Neural cell (in vitro differentiated cells): ENCODE measurements at regions not wholly inside any gene's neighbourhood (a gene's known extent, or its start where the extent isn't known, plus 50 kb on each side); places are given as distances from the start of the nearest gene placed in this dataset.

Experiments
- H2AFZ ChIP-seq: fragments of 200-600, 300-800 bp; sonication (generic), shearing (Covaris generic); 2 replicates; pipeline ENCODE4 v1.6.0; 2014; ENCODE audit warnings: low read depth, mild to moderate bottlenecking, antibody characterized with exemption, low read length, moderate library complexity
- H3F3A ChIP-seq: fragments of 200-600 bp; shearing (Covaris generic); 2 replicates; pipeline ENCODE4 v1.6.1; 2016; ENCODE audit warnings: mild to moderate bottlenecking, moderate library complexity, mixed read lengths, antibody characterized with exemption, low read length; ENCODE audit not compliant: insufficient read depth, poor library complexity, severe bottlenecking
- H3K27ac ChIP-seq: fragments of 200-600, 300-800 bp; sonication (generic), shearing (Covaris generic); 2 replicates; pipeline ENCODE4 v1.5.1; 2014; ENCODE audit warnings: mild to moderate bottlenecking, low read length, moderate library complexity
- H3K27me3 ChIP-seq: fragments of 300-800, 200-600 bp; sonication (generic), shearing (Covaris generic); 2 replicates; pipeline ENCODE4 v1.6.0; 2014; ENCODE audit warnings: mild to moderate bottlenecking, low read depth, low read length, moderate library complexity; ENCODE audit not compliant: insufficient read depth
- H3K36me3 ChIP-seq: fragments of 300-800, 200-600 bp; sonication (generic), shearing (Covaris generic); 2 replicates; pipeline ENCODE4 v1.5.1; 2014; ENCODE audit warnings: mild to moderate bottlenecking, antibody characterized with exemption, low read length, moderate library complexity; ENCODE audit not compliant: insufficient read depth
- H3K4me2 ChIP-seq: fragments of 300-800, 200-600 bp; sonication (generic), shearing (Covaris generic); 2 replicates; pipeline ENCODE4 v1.6.0; 2014; ENCODE audit warnings: mild to moderate bottlenecking, low read length
- H3K4me3 ChIP-seq: fragments of 300-800, 200-600 bp; sonication (generic), shearing (Covaris generic); 2 replicates; pipeline ENCODE4 v1.5.1; 2014; ENCODE audit warnings: mild to moderate bottlenecking, low read length, moderate library complexity
- H3K79me2 ChIP-seq: fragments of 200-600 bp; shearing (Covaris generic); replicated peaks from 2 replicates; pipeline ENCODE4 v1.6.0; 2014; ENCODE audit warnings: mild to moderate bottlenecking, low read length, moderate library complexity; ENCODE audit not compliant: insufficient read depth
- H3K9ac ChIP-seq: fragments of 300-800, 200-600 bp; sonication (generic), shearing (Covaris generic); 2 replicates; pipeline ENCODE4 v1.6.1; 2016; ENCODE audit warnings: mild to moderate bottlenecking, low read length, mixed read lengths
- H3K9me2 ChIP-seq: fragments of 200-600 bp; shearing (Covaris generic); 2 replicates; pipeline ENCODE4 v1.6.1; 2016; ENCODE audit warnings: mild to moderate bottlenecking, low read length, mixed read lengths; ENCODE audit not compliant: insufficient read depth
- H3K9me3 ChIP-seq: fragments of 200-600, 300-800 bp; sonication (generic), shearing (Covaris generic); 2 replicates; pipeline ENCODE4 v1.6.1; 2016; ENCODE audit warnings: mild to moderate bottlenecking, mixed run types, low read length, moderate library complexity, mixed read lengths
- H4K20me1 ChIP-seq: fragments of 200-600 bp; shearing (Covaris generic); 2 replicates; pipeline ENCODE4 v1.6.1; 2016; ENCODE audit warnings: mild to moderate bottlenecking, mixed run types; ENCODE audit not compliant: insufficient read depth
- EP300 ChIP-seq: fragments of 450-650 bp; conservative IDR thresholded peaks from 2 replicates; pipeline ENCODE4 v1.6.1; 2014; ENCODE audit warnings: antibody characterized with exemption, mild to moderate bottlenecking, moderate library complexity; ENCODE audit not compliant: poor library complexity, severe bottlenecking
- EZH2 ChIP-seq: fragments of 200-600, 300-800 bp; shearing (Covaris generic), sonication (generic); IDR thresholded peaks from 2 replicates; pipeline ENCODE4 v1.6.1; 2014; ENCODE audit warnings: antibody characterized with exemption, low read length, borderline replicate concordance, mild to moderate bottlenecking; ENCODE audit not compliant: insufficient read depth, poor library complexity, severe bottlenecking
- MXI1 ChIP-seq: fragments of 450-650 bp; conservative IDR thresholded peaks from 2 replicates; pipeline ENCODE4 v1.6.1; 2014; ENCODE audit warnings: antibody characterized with exemption, mild to moderate bottlenecking; ENCODE audit not compliant: poor library complexity, severe bottlenecking
- POLR2AphosphoS5 ChIP-seq: IDR thresholded peaks from 2 replicates; pipeline ENCODE4 v1.6.1; 2012
- RAD21 ChIP-seq: fragments of 450-650 bp; conservative IDR thresholded peaks from 2 replicates; pipeline ENCODE4 v1.6.1; 2014; ENCODE audit warnings: antibody characterized with exemption, mild to moderate bottlenecking, moderate library complexity
- SMC3 ChIP-seq: fragments of 450-650 bp; conservative IDR thresholded peaks from 2 replicates; pipeline ENCODE4 v1.6.1; 2014; ENCODE audit warnings: antibody characterized with exemption, mild to moderate bottlenecking, moderate library complexity; ENCODE audit not compliant: poor library complexity
- TAF1 ChIP-seq: IDR thresholded peaks from 2 replicates; pipeline ENCODE4 v1.6.1; 2012; ENCODE audit warnings: low read depth
- TF ChIP-seq, protein P1 (sequence below): fragments of 450-650 bp; IDR thresholded peaks from 2 replicates; pipeline ENCODE4 v1.5.1; 2014; ENCODE audit warnings: antibody characterized with exemption, mild to moderate bottlenecking, moderate library complexity; ENCODE audit not compliant: poor library complexity, severe bottlenecking
- TF ChIP-seq, protein P2 (sequence below): IDR thresholded peaks from 2 replicates; pipeline ENCODE4 v1.6.1; 2012; ENCODE audit warnings: borderline replicate concordance

DNA sequence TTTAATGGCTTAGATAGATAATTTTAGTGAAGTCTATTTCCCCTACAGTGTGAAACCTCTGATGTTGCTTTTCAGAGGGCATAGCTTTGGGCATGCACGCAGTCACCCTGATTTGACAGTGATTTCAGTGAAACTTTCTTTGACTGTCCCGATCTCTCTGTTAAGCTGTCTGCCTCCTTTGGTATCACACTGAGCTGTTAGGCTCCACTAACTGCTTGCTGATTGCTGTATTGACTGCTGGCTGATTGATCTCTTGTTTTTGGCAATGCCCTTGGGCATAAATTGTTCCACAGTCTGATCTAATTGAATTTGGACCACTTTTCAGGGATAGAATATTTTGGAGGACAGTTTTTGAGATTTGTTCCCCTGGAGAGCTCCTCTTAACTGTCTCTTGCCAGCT is 68.5 kb upstream of the CCDC54 start:
- Histone ChIP-seq H3K9me2 (no peaks in the 10 kb centered on the region), H3K9ac (no peak overlapping the region), H4K20me1 (no peaks in the 10 kb centered on the region), H3K79me2 (no peaks in the 10 kb centered on the region), H3K9me3 (no peaks in the 10 kb centered on the region), H3F3A (no peaks in the 10 kb centered on the region), H3K27me3 (no peaks in the 10 kb centered on the region), H3K36me3 (no peaks in the 10 kb centered on the region), H3K4me2 (no peak overlapping the region), H3K4me3 (no peak overlapping the region), H3K27ac (no peak overlapping the region), H2AFZ (no peak overlapping the region)
- TF ChIP-seq EP300 (no peak), MXI1 (no peak)
- TF ChIP-seq, protein P1, sequence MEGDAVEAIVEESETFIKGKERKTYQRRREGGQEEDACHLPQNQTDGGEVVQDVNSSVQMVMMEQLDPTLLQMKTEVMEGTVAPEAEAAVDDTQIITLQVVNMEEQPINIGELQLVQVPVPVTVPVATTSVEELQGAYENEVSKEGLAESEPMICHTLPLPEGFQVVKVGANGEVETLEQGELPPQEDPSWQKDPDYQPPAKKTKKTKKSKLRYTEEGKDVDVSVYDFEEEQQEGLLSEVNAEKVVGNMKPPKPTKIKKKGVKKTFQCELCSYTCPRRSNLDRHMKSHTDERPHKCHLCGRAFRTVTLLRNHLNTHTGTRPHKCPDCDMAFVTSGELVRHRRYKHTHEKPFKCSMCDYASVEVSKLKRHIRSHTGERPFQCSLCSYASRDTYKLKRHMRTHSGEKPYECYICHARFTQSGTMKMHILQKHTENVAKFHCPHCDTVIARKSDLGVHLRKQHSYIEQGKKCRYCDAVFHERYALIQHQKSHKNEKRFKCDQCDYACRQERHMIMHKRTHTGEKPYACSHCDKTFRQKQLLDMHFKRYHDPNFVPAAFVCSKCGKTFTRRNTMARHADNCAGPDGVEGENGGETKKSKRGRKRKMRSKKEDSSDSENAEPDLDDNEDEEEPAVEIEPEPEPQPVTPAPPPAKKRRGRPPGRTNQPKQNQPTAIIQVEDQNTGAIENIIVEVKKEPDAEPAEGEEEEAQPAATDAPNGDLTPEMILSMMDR, result no peak

DNA sequence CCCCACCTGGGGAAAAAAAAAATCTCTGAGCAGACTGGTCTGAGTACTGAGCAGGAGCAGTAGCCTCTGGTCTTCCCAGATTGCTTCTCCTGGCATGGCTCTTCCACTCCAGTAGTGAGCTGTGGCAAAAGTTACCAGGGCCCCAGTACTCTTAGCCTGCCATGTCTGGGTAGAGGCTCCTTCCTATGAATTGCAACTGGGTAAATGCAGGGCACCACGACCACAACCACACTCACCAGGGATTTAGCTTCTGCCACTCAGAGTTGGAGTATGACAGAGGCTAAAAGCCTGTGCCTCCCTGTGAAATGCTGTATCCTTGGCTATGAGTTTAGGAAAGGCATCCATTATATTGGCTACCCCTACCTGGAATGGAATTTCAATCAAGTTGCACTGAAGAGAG is 67.9 kb upstream of the CCDC54 start:
- Histone ChIP-seq H3K27ac (no peak overlapping the region), H4K20me1 (no peaks in the 10 kb centered on the region), H3K27me3 (no peaks in the 10 kb centered on the region), H3K4me2 (no peak overlapping the region), H2AFZ (no peak overlapping the region), H3K79me2 (no peaks in the 10 kb centered on the region), H3K36me3 (no peaks in the 10 kb centered on the region), H3K4me3 (no peak overlapping the region), H3K9me3 (no peaks in the 10 kb centered on the region), H3F3A (no peaks in the 10 kb centered on the region), H3K9ac (no peak overlapping the region), H3K9me2 (no peaks in the 10 kb centered on the region)
- no peak for TF ChIP-seq SMC3
- no peak for TF ChIP-seq EZH2
- TF ChIP-seq POLR2AphosphoS5, result no peak
- TF ChIP-seq, protein P1, result no peak
- no peak for TF ChIP-seq EP300
- no peak for TF ChIP-seq TAF1
- TF ChIP-seq MXI1, result no peak
- TF ChIP-seq RAD21, result no peak
- TF ChIP-seq, protein P2, sequence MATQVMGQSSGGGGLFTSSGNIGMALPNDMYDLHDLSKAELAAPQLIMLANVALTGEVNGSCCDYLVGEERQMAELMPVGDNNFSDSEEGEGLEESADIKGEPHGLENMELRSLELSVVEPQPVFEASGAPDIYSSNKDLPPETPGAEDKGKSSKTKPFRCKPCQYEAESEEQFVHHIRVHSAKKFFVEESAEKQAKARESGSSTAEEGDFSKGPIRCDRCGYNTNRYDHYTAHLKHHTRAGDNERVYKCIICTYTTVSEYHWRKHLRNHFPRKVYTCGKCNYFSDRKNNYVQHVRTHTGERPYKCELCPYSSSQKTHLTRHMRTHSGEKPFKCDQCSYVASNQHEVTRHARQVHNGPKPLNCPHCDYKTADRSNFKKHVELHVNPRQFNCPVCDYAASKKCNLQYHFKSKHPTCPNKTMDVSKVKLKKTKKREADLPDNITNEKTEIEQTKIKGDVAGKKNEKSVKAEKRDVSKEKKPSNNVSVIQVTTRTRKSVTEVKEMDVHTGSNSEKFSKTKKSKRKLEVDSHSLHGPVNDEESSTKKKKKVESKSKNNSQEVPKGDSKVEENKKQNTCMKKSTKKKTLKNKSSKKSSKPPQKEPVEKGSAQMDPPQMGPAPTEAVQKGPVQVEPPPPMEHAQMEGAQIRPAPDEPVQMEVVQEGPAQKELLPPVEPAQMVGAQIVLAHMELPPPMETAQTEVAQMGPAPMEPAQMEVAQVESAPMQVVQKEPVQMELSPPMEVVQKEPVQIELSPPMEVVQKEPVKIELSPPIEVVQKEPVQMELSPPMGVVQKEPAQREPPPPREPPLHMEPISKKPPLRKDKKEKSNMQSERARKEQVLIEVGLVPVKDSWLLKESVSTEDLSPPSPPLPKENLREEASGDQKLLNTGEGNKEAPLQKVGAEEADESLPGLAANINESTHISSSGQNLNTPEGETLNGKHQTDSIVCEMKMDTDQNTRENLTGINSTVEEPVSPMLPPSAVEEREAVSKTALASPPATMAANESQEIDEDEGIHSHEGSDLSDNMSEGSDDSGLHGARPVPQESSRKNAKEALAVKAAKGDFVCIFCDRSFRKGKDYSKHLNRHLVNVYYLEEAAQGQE, result no peak
